ENCODE measurements at regions not wholly inside any gene's neighbourhood (a gene's known extent, or its start where the extent isn't known, plus 50 kb on each side); places are given as distances from the start of the nearest gene placed in this dataset.

DNA sequence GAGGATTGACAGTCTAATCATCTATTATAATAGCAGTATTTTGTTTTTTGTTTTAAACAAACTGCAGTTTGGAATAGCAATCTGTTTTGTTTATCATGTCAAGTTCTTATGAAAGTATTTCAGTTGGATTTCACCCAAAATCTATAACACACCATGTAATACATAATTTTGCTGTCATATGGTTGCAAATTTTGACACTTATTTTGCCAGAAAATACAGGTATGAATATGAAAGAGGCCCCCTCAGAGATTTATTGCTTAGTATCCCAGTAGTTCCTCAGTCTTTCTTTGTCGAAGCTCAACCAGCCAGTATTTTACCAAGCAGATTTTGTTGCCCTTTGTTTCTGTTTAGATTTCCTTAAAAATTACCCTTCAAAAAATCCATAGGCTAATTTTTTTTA lies 317.5 kb upstream of the CXADR start:
- Histone ChIP-seq H3K27me3 (ENCODE audit: low read depth, low read length) (no peaks in the 10 kb centered on the region), H3K36me3 (replicated peaks; ENCODE audit: low read depth, low read length) (no peaks in the 10 kb centered on the region), H2AFZ (ENCODE audit: low read depth, low read length) (no peak overlapping the region), H4K20me1 (ENCODE audit: insufficient read depth, low read length) (no peaks in the 10 kb centered on the region), H3K9me3 (ENCODE audit: insufficient read depth, low read length) (no peaks in the 10 kb centered on the region), H3K4me1 (ENCODE audit: low read length) (no peaks in the 10 kb centered on the region), H3K79me2 (ENCODE audit: low read length) (no peaks in the 10 kb centered on the region), H3K4me2 (ENCODE audit: low read length) (no peak overlapping the region), H3K4me3 (ENCODE audit: low read length) (no peak overlapping the region), H3K9ac (ENCODE audit: low read length) (no peak overlapping the region), H3K27ac (ENCODE audit: low read length) (no peak overlapping the region)
- TF ChIP-seq, protein P1, sequence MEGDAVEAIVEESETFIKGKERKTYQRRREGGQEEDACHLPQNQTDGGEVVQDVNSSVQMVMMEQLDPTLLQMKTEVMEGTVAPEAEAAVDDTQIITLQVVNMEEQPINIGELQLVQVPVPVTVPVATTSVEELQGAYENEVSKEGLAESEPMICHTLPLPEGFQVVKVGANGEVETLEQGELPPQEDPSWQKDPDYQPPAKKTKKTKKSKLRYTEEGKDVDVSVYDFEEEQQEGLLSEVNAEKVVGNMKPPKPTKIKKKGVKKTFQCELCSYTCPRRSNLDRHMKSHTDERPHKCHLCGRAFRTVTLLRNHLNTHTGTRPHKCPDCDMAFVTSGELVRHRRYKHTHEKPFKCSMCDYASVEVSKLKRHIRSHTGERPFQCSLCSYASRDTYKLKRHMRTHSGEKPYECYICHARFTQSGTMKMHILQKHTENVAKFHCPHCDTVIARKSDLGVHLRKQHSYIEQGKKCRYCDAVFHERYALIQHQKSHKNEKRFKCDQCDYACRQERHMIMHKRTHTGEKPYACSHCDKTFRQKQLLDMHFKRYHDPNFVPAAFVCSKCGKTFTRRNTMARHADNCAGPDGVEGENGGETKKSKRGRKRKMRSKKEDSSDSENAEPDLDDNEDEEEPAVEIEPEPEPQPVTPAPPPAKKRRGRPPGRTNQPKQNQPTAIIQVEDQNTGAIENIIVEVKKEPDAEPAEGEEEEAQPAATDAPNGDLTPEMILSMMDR (IDR thresholded peaks at IDR 0.05; ENCODE audit: low read depth, low read length) = no peak
- no peak for TF ChIP-seq EZH2phosphoT487 (IDR thresholded peaks at IDR 0.05; ENCODE audit: low read depth)

- Histone ChIP-seq H3K4me3 (ENCODE audit: low read length) (no peak overlapping the region), H4K20me1 (ENCODE audit: insufficient read depth, low read length) (no peaks in the 10 kb centered on the region), H3K9me3 (ENCODE audit: insufficient read depth, low read length) (no peaks in the 10 kb centered on the region), H3K9ac (ENCODE audit: low read length) (no peak overlapping the region), H3K4me1 (ENCODE audit: low read length) (no peaks in the 10 kb centered on the region), H3K27me3 (ENCODE audit: low read depth, low read length) (no peaks in the 10 kb centered on the region), H3K4me2 (ENCODE audit: low read length) (no peak overlapping the region), H2AFZ (ENCODE audit: low read depth, low read length) (no peak overlapping the region), H3K27ac (ENCODE audit: low read length) (no peak overlapping the region), H3K79me2 (ENCODE audit: low read length) (no peaks in the 10 kb centered on the region), H3K36me3 (replicated peaks; ENCODE audit: low read depth, low read length) (no peaks in the 10 kb centered on the region)
- no peak for TF ChIP-seq EZH2phosphoT487 (IDR thresholded peaks at IDR 0.05; ENCODE audit: low read depth)
- TF ChIP-seq, protein P1 (IDR thresholded peaks at IDR 0.05; ENCODE audit: low read depth, low read length) = no peak
Measured at GRCh38 chr21:17195976-17196375, 316.9 kb upstream of the CXADR start.

DNA sequence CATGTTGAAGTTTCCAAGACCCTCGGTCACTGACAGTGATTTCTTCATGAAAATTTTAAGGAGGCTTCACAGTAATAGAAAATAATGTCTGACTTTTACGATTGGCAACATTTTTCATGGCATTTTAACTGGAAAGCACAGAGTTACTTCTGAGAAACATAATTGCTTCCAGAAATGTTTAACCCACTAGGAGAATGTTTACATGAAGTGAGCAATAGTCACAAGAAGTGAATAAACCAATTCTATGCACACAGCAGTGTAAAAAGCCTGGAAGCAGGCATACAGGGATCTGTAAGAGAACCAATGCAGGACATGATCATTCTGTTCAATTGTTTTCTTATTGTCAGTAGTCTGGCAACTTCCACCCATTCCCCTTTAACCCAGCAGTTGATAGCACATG lies 316.2 kb upstream of the CXADR start:
- no peak for TF ChIP-seq EZH2phosphoT487 (IDR thresholded peaks at IDR 0.05; ENCODE audit: low read depth)
- TF ChIP-seq, protein P1 (IDR thresholded peaks at IDR 0.05; ENCODE audit: low read depth, low read length) = no peak
- Histone ChIP-seq H3K4me2 (ENCODE audit: low read length) (no peak overlapping the region), H3K9me3 (ENCODE audit: insufficient read depth, low read length) (no peaks in the 10 kb centered on the region), H3K36me3 (replicated peaks; ENCODE audit: low read depth, low read length) (no peaks in the 10 kb centered on the region), H3K4me1 (ENCODE audit: low read length) (no peaks in the 10 kb centered on the region), H4K20me1 (ENCODE audit: insufficient read depth, low read length) (no peaks in the 10 kb centered on the region), H2AFZ (ENCODE audit: low read depth, low read length) (no peak overlapping the region), H3K79me2 (ENCODE audit: low read length) (no peaks in the 10 kb centered on the region), H3K27ac (ENCODE audit: low read length) (no peak overlapping the region), H3K27me3 (ENCODE audit: low read depth, low read length) (no peaks in the 10 kb centered on the region), H3K9ac (ENCODE audit: low read length) (no peak overlapping the region), H3K4me3 (ENCODE audit: low read length) (no peak overlapping the region)

DNA sequence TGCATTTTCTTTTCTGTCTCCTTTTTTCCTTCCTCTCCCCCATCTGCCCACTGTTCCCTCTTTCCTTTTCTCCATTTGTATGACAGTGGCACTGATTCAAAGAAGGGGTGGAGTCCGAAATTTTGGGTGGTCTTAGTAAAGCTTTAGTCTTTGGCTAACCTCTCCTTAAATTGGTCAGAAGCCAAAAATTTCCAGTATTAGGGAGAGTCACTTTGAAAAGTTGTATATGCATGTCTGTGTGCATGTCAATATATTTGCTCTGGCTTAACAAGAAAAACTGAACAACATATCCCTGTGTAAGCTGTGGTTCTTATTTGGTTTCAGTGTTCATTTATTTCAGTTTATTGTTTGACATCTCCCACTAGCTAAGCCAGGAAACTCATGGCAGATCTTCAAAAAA lies 314.8 kb upstream of the CXADR start:
- Histone ChIP-seq H3K4me3 (ENCODE audit: low read length) (no peak overlapping the region), H3K4me2 (ENCODE audit: low read length) (no peak overlapping the region), H3K27me3 (ENCODE audit: low read depth, low read length) (no peaks in the 10 kb centered on the region), H3K27ac (ENCODE audit: low read length) (no peak overlapping the region), H4K20me1 (ENCODE audit: insufficient read depth, low read length) (no peaks in the 10 kb centered on the region), H3K9ac (ENCODE audit: low read length) (no peak overlapping the region), H3K9me3 (ENCODE audit: insufficient read depth, low read length) (no peaks in the 10 kb centered on the region), H3K36me3 (replicated peaks; ENCODE audit: low read depth, low read length) (no peaks in the 10 kb centered on the region), H2AFZ (ENCODE audit: low read depth, low read length) (no peak overlapping the region), H3K79me2 (ENCODE audit: low read length) (no peaks in the 10 kb centered on the region), H3K4me1 (ENCODE audit: low read length) (no peaks in the 10 kb centered on the region)
- TF ChIP-seq, protein P1 (IDR thresholded peaks at IDR 0.05; ENCODE audit: low read depth, low read length) = no peak
- TF ChIP-seq EZH2phosphoT487 (IDR thresholded peaks at IDR 0.05; ENCODE audit: low read depth) = no peak
